Loucy (cell line): ENCODE measurements at regions not wholly inside any gene's neighbourhood (a gene's known extent, or its start where the extent isn't known, plus 50 kb on each side); places are given as distances from the start of the nearest gene placed in this dataset.

Source experiments
- H2AFZ ChIP-seq: fragments of 200-600 bp; sonication (generic); 2 replicates; pipeline ENCODE4 v1.6.0; 2016; ENCODE audit warnings: antibody characterized with exemption, mild to moderate bottlenecking, low read length, moderate library complexity
- H3F3A ChIP-seq: fragments of 200-600 bp; 2 replicates; pipeline ENCODE4 v1.6.0; 2016; ENCODE audit warnings: antibody characterized with exemption, low read depth, mild to moderate bottlenecking
- H3K27me3 ChIP-seq: fragments of 200-600 bp; sonication (generic); 2 replicates; pipeline ENCODE4 v1.6.1; 2014; ENCODE audit warnings: low read length, mild to moderate bottlenecking; ENCODE audit not compliant: insufficient read depth, poor library complexity, severe bottlenecking
- H3K36me3 ChIP-seq: fragments of 200-600 bp; sonication (generic); 2 replicates; pipeline ENCODE4 v1.6.1; 2016; ENCODE audit warnings: low read length; ENCODE audit not compliant: insufficient read depth
- H3K4me1 ChIP-seq: fragments of 200-600 bp; sonication (generic); 2 replicates; pipeline ENCODE4 v1.5.1; 2014; ENCODE audit warnings: low read length, mild to moderate bottlenecking; ENCODE audit not compliant: insufficient read depth, poor library complexity, severe bottlenecking
- H3K4me2 ChIP-seq: fragments of 200-600 bp; sonication (generic); 2 replicates; pipeline ENCODE4 v1.6.0; 2014; ENCODE audit warnings: antibody characterized with exemption, low read length, low read depth, mild to moderate bottlenecking; ENCODE audit not compliant: poor library complexity, severe bottlenecking
- H3K4me3 ChIP-seq: fragments of 200-600 bp; sonication (generic); 2 replicates; pipeline ENCODE4 v1.5.1; 2014; ENCODE audit warnings: low read length, mild to moderate bottlenecking, mixed read lengths; ENCODE audit not compliant: poor library complexity, severe bottlenecking
- H3K79me2 ChIP-seq: fragments of 200-600 bp; sonication (generic); 2 replicates; pipeline ENCODE4 v1.6.1; 2014; ENCODE audit warnings: low read length; ENCODE audit not compliant: insufficient read depth
- H3K9ac ChIP-seq: fragments of 200-600 bp; sonication (generic); 2 replicates; pipeline ENCODE4 v1.6.0; 2014; ENCODE audit warnings: mild to moderate bottlenecking, low read depth, low read length, moderate library complexity; ENCODE audit not compliant: poor library complexity, severe bottlenecking
- H3K9me2 ChIP-seq: fragments of 200-600 bp; sonication (generic); replicated peaks from 2 replicates; pipeline ENCODE4 v1.6.1; 2016; ENCODE audit warnings: low read depth, low read length, mixed read lengths
- H3K9me3 ChIP-seq: fragments of 200-600 bp; sonication (generic); 2 replicates; pipeline ENCODE4 v1.6.1; 2014; ENCODE audit warnings: mild to moderate bottlenecking, antibody characterized with exemption, low read length, low read depth; ENCODE audit not compliant: insufficient read depth
- H4K20me1 ChIP-seq: fragments of 200-600 bp; sonication (generic); 2 replicates; pipeline ENCODE4 v1.6.0; 2014; ENCODE audit warnings: antibody characterized with exemption, low read length, mild to moderate bottlenecking; ENCODE audit not compliant: insufficient read depth, poor library complexity, severe bottlenecking
- CTCF ChIP-seq: fragments of 200-600 bp; sonication (generic); conservative IDR thresholded peaks from 2 replicates; pipeline ENCODE4 v1.5.1; 2014; ENCODE audit warnings: mild to moderate bottlenecking, antibody characterized with exemption, low read length
- EZH2phosphoT487 ChIP-seq: fragments of 200-600 bp; IDR thresholded peaks from 2 replicates; pipeline ENCODE4 v1.6.1; 2018; ENCODE audit warnings: antibody characterized with exemption, mild to moderate bottlenecking, moderate library complexity, borderline replicate concordance

- Histone ChIP-seq H3K4me1 (peaks cover 68% of the 10 kb centered on the region), H4K20me1 (no peaks in the 10 kb centered on the region), H3K9me3 (peaks cover 9% of the 10 kb centered on the region; the same call in 1 of the 2 replicates), H3K36me3 (no peaks in the 10 kb centered on the region), H3K4me3 (no peak overlapping the region), H3K4me2 (no peak overlapping the region), H3K9me2 (no peaks in the 10 kb centered on the region), H3K79me2 (peaks cover 3% of the 10 kb centered on the region; the same call in 1 of the 2 replicates), H3K9ac (no peak overlapping the region), H3K27me3 (no peaks in the 10 kb centered on the region), H3F3A (peaks cover 6% of the 10 kb centered on the region; the same call in 1 of the 2 replicates), H2AFZ (no peak overlapping the region)
- no peak for TF ChIP-seq EZH2phosphoT487
- TF ChIP-seq CTCF, result no peak
Measured at GRCh38 chr9:91155181-91155580, 206.5 kb downstream of the AUH start.

- no peaks in the 10 kb centered on the region for H4K20me1 ChIP-seq
- peaks cover 7% of the 10 kb centered on the region; the same call in 1 of the 2 replicates for H3K79me2 ChIP-seq
- H3K4me1 ChIP-seq, result peaks cover 65% of the 10 kb centered on the region
- peaks cover 6% of the 10 kb centered on the region; the same call in 1 of the 2 replicates for H3F3A ChIP-seq
- H3K9ac ChIP-seq, result no peak overlapping the region
- H3K4me2 ChIP-seq, result no peak overlapping the region
- H3K9me2 ChIP-seq, result no peaks in the 10 kb centered on the region
- TF ChIP-seq EZH2phosphoT487 (no peak), CTCF (no peak)
- no peak overlapping the region for H3K4me3 ChIP-seq
- no peaks in the 10 kb centered on the region for H3K36me3 ChIP-seq
- H2AFZ ChIP-seq, result no peak overlapping the region
- peaks cover 9% of the 10 kb centered on the region; the same call in 1 of the 2 replicates for H3K9me3 ChIP-seq
- no peaks in the 10 kb centered on the region for H3K27me3 ChIP-seq
Measured at GRCh38 chr9:91155746-91156376, 205.9 kb downstream of the AUH start.

- Histone ChIP-seq H3K4me2 (no peak overlapping the region), H3K4me1 (peaks cover 68% of the 10 kb centered on the region), H3K9ac (no peak overlapping the region), H4K20me1 (no peaks in the 10 kb centered on the region), H3K27me3 (no peaks in the 10 kb centered on the region), H3F3A (peaks cover under 1% of the 10 kb centered on the region; the same call in 1 of the 2 replicates), H2AFZ (no peak overlapping the region), H3K9me3 (peaks cover 9% of the 10 kb centered on the region; the same call in 1 of the 2 replicates), H3K4me3 (no peak overlapping the region), H3K79me2 (peaks cover 15% of the 10 kb centered on the region; the same call in 1 of the 2 replicates), H3K36me3 (no peaks in the 10 kb centered on the region), H3K9me2 (no peaks in the 10 kb centered on the region)
- TF ChIP-seq EZH2phosphoT487, result no peak
- TF ChIP-seq CTCF, result no peak
Measured at GRCh38 chr9:91156451-91157234, 205.1 kb downstream of the AUH start.
